Endodermal cell (in vitro differentiated cells): ENCODE measurements at regions not wholly inside any gene's neighbourhood (a gene's known extent, or its start where the extent isn't known, plus 50 kb on each side); places are given as distances from the start of the nearest gene placed in this dataset.

Experiments used
- DNase-seq: peaks from one replicate; pipeline ENCODE4 v3.0.0-alpha.2; 2017
- H3K27ac ChIP-seq: 2 replicates; pipeline ENCODE4 v1.5.1; 2013; ENCODE audit warnings: mild to moderate bottlenecking, low read depth, low read length, moderate library complexity
- H3K27me3 ChIP-seq: 2 replicates; pipeline ENCODE4 v1.6.1; 2013; ENCODE audit warnings: mild to moderate bottlenecking, low read length, moderate library complexity; ENCODE audit not compliant: insufficient read depth, control insufficient read depth, poor library complexity, severe bottlenecking
- H3K36me3 ChIP-seq: 2 replicates; pipeline ENCODE4 v1.7.0; 2013; ENCODE audit warnings: mild to moderate bottlenecking, low read length, moderate library complexity; ENCODE audit not compliant: control insufficient read depth, insufficient read depth
- H3K4me1 ChIP-seq: one replicate; pipeline ENCODE4 v1.7.0; 2013; ENCODE audit warnings: low read length; ENCODE audit not compliant: control insufficient read depth, insufficient read depth
- H3K4me3 ChIP-seq: 2 replicates; pipeline ENCODE4 v1.5.1; 2013; ENCODE audit warnings: mild to moderate bottlenecking, low read length, moderate library complexity
- H3K9ac ChIP-seq: 2 replicates; pipeline ENCODE4 v1.6.1; 2013; ENCODE audit warnings: mild to moderate bottlenecking, low read length, moderate library complexity; ENCODE audit not compliant: poor library complexity, severe bottlenecking; ENCODE audit errors: extremely low read depth
- H3K9me3 ChIP-seq: 2 replicates; pipeline ENCODE4 v1.6.1; 2013; ENCODE audit warnings: mild to moderate bottlenecking, low read length, moderate library complexity; ENCODE audit not compliant: control insufficient read depth
- H3K27ac Mint-ChIP-seq: 2 replicates; pipeline ENCODE4 v1.8.0; 2020; ENCODE audit warnings: mixed read lengths
- H3K27me3 Mint-ChIP-seq: 2 replicates; pipeline ENCODE4 v1.8.0; 2021; ENCODE audit warnings: mild to moderate bottlenecking, mixed read lengths; ENCODE audit not compliant: insufficient read depth
- H3K36me3 Mint-ChIP-seq: 2 replicates; pipeline ENCODE4 v1.8.0; 2020; ENCODE audit warnings: low read depth, mixed read lengths
- H3K4me1 Mint-ChIP-seq: 2 replicates; pipeline ENCODE4 v1.8.0; 2020; ENCODE audit warnings: mixed read lengths
- H3K4me3 Mint-ChIP-seq: 2 replicates; pipeline ENCODE4 v1.8.0; 2020; ENCODE audit warnings: mild to moderate bottlenecking, moderate library complexity, mixed read lengths
- H3K9me3 Mint-ChIP-seq: 2 replicates; pipeline ENCODE4 v1.8.0; 2020; ENCODE audit warnings: mild to moderate bottlenecking, mixed read lengths
- WGBS, 2 experiments: methylation state at CpG; one replicate each; pipeline versions ENCODE4 v1.1.5 to v1.1.7; 2013; ENCODE audit warnings: missing lambda C conversion rate in 2 of 2, mixed read lengths in 1 of 2; ENCODE audit not compliant: insufficient coverage in 1 of 2, insufficient read length in 1 of 2; 5-methylcytosine and 5-hydroxymethylcytosine counted together
- TF ChIP-seq, protein P1 (sequence below): fragments of 200-600 bp; sonication (generic); conservative IDR thresholded peaks from 2 replicates; pipeline ENCODE4 v1.5.0; 2021; ENCODE audit warnings: antibody characterized with exemption, mild to moderate bottlenecking

DNA sequence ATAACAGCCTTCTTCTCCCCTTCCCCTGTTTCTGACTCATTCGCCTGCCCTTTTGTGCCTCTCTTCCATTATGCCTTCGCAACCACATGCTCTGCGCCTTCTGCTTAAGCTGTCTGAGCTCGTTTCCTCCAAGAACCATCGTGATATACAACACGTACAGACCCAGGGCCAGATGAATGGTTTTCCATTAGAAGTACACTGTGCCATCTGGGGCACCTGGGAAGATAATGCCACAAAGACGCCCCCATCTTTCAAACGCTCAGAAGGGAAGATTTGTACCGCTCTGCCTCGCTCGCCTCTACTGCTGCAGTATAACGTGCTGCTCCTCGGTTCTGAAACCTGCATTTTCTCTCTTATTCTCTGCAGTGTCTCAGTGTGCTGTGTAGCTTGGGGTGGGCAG, 470.9 kb upstream of the STXBP6 start:
- TF ChIP-seq, protein P1, sequence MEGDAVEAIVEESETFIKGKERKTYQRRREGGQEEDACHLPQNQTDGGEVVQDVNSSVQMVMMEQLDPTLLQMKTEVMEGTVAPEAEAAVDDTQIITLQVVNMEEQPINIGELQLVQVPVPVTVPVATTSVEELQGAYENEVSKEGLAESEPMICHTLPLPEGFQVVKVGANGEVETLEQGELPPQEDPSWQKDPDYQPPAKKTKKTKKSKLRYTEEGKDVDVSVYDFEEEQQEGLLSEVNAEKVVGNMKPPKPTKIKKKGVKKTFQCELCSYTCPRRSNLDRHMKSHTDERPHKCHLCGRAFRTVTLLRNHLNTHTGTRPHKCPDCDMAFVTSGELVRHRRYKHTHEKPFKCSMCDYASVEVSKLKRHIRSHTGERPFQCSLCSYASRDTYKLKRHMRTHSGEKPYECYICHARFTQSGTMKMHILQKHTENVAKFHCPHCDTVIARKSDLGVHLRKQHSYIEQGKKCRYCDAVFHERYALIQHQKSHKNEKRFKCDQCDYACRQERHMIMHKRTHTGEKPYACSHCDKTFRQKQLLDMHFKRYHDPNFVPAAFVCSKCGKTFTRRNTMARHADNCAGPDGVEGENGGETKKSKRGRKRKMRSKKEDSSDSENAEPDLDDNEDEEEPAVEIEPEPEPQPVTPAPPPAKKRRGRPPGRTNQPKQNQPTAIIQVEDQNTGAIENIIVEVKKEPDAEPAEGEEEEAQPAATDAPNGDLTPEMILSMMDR = no peak
- Histone ChIP-seq H3K27me3 (no peaks in the 10 kb centered on the region), H3K36me3 (no peaks in the 10 kb centered on the region), H3K4me3 (no peak overlapping the region), H3K27ac (peak overlapping the region; percentile 18), H3K9ac (no peak overlapping the region), H3K4me1 (no peaks in the 10 kb centered on the region), H3K9me3 (no peaks in the 10 kb centered on the region)
- Mint-ChIP-seq H3K27ac (no peak overlapping the region), H3K4me3 (no peak overlapping the region), H3K4me1 (peaks cover 17% of the 10 kb centered on the region), H3K36me3 (no peaks in the 10 kb centered on the region), H3K27me3 (no peaks in the 10 kb centered on the region), H3K9me3 (no peaks in the 10 kb centered on the region)
- DNase-seq = no peak
- WGBS, 2 experiments = 86 to 93% methylated on average over 8 to 13 of the region's 13 CpGs

DNA sequence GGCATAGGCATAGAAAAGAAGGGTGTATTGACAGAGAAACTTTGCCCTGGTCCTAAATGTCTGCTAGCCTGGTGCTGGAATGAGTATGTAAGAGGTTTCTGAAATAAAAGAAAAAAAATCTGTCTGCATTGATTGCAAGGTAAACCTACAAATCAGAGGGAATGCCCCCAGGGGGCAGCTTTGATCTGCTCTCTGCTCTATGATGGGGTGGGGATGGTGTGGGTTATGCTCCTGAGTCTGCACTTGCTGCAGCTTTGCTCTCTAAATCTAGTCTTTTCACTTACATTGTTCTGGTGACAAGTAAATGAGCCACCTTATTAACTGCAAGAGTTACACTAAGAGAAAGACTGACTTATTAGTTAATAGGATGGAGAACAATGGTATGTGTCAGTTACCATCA, 468.4 kb upstream of the STXBP6 start:
- H3K4me3 ChIP-seq = no peak overlapping the region
- H3K27ac Mint-ChIP-seq = no peak overlapping the region
- H3K27me3 ChIP-seq = no peaks in the 10 kb centered on the region
- no peaks in the 10 kb centered on the region for H3K36me3 Mint-ChIP-seq
- no peaks in the 10 kb centered on the region for H3K4me1 ChIP-seq
- no peaks in the 10 kb centered on the region for H3K36me3 ChIP-seq
- H3K27me3 Mint-ChIP-seq = no peaks in the 10 kb centered on the region
- H3K27ac ChIP-seq = no peak overlapping the region
- no peak overlapping the region for H3K4me3 Mint-ChIP-seq
- DNase-seq = no peak
- TF ChIP-seq, protein P1 = no peak
- peaks cover 17% of the 10 kb centered on the region for H3K4me1 Mint-ChIP-seq
- H3K9me3 ChIP-seq = no peaks in the 10 kb centered on the region
- peaks cover 5% of the 10 kb centered on the region for H3K9me3 Mint-ChIP-seq
- no peak overlapping the region for H3K9ac ChIP-seq

DNA sequence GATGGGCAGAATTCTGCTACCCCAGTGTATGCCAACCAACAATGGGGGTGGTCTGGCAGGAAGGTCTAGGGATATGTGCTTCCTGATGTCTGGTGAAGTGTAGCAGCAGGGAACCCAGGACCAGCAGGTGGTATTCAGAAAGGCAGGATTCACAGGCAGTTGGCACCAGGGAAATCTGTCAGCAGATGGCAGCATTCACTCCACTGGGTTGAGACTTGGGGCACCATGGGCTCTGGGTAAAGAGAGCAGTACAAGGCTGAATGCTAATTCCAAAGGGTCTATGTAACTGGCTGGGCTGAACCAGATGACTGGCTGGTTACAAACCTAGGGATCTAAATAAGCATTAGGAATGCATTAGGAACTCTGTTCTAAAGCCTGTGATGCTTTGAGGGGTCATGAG, 466.9 kb upstream of the STXBP6 start:
- Histone ChIP-seq H3K4me3 (no peak overlapping the region), H3K36me3 (no peaks in the 10 kb centered on the region), H3K4me1 (no peaks in the 10 kb centered on the region), H3K9me3 (no peaks in the 10 kb centered on the region), H3K27ac (no peak overlapping the region), H3K9ac (no peak overlapping the region), H3K27me3 (no peaks in the 10 kb centered on the region)
- H3K4me1 Mint-ChIP-seq = peaks cover 13% of the 10 kb centered on the region
- no peaks in the 10 kb centered on the region for H3K27me3 Mint-ChIP-seq
- H3K9me3 Mint-ChIP-seq = peaks cover 5% of the 10 kb centered on the region
- TF ChIP-seq, protein P1 = peak; percentile 55
- no peaks in the 10 kb centered on the region for H3K36me3 Mint-ChIP-seq
- peak; percentile 75 for DNase-seq
- no peak overlapping the region for H3K27ac Mint-ChIP-seq
- H3K4me3 Mint-ChIP-seq = no peak overlapping the region
